Retina (tissue), 1 donor: ENCODE measurements at regions not wholly inside any gene's neighbourhood (a gene's known extent, or its start where the extent isn't known, plus 50 kb on each side); places are given as distances from the start of the nearest gene placed in this dataset.
A peak's percentile ranks its signal among the peaks of the same experiment; 100 is the strongest.

Experiments used
- DNase-seq: peaks from one replicate; pipeline ENCODE4 v3.0.0-alpha.2; 2016

GRCh38 chr5:171607863-171608262 lies 177.8 kb upstream of the SMIM23 start:
- DNase-seq, result no peak

DNA sequence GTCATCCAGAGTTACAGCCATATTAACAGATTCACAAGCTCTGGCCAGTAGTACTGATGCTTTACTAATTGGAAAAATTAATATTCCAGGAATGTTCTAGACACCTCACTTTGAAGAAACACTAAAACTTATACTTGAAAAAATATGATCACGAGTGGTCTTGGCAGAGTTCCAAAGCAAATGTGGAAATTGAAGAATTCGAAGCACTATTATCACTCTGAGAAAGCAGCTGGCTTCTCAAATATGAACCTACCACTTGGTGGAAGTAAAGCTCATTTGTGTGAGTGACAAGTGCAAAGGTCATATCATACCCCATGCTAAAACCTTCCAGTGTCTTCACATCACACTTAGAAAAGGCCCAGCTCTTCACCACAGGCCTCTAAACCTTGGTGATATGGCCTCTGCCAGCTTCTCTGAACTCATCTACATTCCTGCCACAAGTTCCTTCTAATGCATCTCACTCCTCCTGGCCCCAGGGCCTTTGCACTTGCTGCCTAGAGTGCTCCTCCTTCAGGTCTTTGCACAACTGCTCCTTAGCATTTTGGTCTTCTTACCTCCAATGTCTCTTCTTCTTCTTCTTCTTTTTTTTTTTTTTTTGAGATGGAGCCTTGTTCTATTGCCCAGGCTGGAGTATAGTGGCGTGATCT lies 175.7 kb upstream of the SMIM23 start:
- no peak for DNase-seq

DNA sequence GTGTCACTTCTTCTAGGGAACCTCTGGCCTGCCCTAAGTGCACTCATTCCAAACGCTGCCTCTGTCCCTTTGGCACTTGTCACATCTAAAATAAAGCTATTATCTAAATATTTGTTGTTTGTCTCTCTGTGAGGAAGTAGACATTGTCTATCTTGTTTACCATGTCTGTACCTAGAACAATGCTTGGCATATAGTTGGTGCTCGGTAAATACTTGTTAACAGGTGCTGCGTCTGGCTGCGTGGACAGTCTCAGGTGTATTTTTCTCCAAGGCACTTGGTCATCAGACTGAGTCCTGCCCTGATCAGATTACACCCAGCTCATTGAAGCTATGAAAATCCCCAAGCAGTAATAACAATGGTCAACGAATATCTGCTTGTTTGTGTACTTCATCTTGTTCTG lies 174.9 kb upstream of the SMIM23 start:
- DNase-seq, result no peak

DNA sequence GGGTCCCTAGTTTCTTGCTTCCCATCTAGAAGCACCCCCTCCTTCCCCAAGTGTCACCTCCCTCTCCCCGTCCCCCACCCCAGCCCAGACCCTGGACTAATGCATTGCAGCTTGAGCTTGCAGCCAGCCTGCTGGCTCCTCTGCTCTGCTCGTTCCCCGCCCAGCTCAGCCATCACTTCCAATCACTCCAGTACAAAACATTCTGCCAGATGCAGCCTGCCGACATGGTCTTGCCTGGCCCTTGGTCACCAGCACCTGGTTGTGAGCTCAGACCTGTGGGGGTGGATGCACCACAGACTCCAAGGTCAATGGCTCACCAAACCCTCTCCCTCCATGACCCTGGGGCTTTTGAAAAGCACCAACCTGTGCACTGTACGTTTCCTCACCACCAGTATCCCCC lies 172.9 kb upstream of the SMIM23 start:
- no peak for DNase-seq

GRCh38 chr5:171614511-171614910 lies 171.1 kb upstream of the SMIM23 start:
- DNase-seq, result no peak

DNA sequence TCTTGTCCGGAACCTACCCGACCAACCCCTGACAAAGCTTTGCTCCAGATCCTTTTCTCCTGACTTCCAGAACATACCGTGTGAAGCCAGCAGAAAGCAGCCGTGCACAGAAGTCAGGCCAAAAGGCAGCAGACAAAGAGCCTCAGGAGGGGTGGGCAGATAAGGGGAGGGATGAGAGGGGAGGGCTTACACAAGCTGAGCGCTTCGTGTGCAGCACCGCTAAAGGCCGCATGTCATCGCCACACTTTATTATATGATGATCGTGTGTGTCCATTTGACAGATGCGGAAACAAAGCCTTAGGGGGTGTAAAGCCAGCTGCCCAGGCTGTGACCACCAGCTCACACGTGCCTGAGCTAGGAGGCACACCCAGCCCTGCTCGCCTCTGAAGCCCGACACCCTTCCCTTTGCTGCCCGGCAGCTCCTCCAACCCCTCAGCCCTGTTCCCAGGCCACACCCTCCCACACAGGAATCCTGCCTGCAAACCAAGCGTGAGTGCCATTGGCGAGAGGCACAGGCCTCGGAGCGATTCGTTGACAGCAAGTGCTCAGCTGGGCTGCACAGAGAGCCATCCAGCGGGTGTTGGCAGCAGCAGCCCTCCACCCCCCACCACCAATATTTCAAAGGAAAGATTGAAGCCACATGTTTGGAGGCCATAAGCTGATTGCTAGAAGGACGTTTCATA lies 170.5 kb upstream of the SMIM23 start:
- DNase-seq, result peak; percentile 57

DNA sequence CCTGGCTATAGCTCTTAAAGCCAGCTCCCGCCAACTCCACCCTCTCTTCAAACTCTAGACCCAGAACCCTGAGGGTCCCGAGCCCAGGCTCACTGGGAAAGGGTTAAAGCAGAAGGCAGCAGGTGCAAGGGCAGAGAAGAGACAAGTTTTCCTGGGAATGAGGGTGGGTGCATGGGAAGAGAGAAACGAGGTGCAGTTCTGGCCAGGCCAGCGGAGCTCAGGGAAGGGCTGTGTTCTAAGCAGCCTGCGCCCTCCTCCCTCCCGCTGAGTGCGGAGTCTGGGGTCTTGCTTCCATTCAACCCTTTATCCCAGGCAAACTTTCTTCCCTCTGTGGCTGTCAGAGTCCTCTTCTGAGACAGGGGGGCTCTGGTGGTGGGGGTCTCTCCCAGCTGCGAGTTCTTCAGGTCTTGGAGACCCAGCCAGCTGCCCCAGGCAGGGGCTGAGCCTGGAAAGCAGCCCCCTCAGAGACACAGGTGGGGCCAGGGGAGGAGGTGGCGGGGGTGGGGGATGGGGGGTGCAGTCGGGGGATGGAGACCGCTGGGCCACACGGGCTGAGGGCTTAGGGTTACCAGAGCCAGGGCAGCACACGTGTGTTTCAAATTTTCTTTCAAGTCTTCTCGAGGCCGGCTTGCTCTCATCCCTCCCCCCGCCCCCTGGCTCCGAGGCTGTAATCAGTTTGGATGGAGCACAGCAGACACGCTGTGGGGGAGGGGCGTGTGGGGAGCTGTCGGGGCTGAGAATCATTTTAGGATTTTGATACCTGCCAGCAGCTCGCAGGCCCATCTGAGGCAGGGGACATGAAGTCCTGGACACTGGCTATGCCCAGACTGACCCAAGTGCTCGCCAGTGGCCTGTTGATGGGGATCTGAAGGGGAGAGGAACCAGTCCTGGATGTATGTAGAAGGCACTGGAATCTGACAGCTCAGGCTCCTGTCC lies 169.6 kb upstream of the SMIM23 start:
- DNase-seq, result no peak

DNA sequence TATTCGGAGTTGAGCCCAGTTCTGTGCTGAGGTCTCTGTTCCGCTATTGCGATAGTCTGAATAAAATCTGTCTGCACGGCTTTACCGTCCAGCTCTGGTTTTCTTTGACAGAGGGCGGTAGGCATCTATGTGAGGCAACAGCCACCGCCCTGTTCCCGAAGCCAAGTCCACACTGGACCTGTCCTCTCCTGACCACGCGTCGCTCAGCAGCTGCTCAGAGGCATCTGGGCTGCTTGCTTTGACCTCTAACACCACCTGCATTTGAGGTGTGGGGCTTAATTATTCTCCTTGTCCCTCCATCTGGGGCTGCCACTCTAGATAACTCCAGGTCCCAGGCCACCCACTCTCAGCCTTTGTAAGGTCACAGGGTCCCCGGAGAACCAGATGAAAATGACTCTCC lies 168.4 kb upstream of the SMIM23 start:
- DNase-seq, result no peak

DNA sequence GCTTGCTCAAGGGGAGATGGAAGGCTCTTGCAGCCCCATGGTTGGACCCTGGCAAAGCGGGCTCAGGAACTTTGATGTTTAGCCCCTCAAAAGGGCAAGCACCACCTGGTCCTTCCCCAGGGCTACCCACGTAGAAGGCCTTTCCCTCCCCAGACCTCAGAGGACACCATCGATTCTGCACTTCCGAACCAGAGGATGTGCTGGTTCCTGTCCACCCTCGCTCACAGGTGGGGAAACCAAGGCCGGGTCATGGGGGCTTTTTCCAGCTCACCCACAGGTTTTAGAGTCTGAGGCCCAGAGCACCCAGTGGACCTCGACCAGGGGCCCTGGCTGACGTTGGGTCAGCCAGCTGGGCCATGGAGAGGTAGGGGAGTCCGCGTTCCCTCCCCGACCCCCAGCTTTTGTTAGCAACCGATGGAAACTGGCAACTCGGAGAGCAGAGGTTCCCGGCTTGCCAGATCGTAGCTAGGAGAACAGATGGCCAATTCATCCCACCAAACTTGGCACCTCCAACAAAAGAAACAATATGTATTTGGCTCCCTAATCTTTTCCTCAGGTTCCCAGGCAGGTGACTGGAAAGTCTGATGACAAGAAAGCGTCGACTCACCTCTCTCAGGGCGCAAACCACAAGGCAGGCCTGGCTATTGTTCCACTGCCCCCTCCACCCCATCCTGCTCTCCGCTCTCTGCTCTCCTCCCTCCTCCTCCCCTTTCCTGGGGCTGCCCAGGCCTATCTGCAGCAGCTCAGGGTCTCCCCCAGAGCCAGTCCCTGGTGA lies 167.6 kb upstream of the SMIM23 start:
- no peak for DNase-seq

- no peak for DNase-seq
These were observed 166.4 kb upstream of the SMIM23 start for GRCh38 chr5:171619196-171619595.

- DNase-seq, result no peak
These were observed 165.9 kb upstream of the SMIM23 start for GRCh38 chr5:171619744-171620143.

GRCh38 chr5:171622010-171622409 lies 163.6 kb upstream of the SMIM23 start:
- no peak for DNase-seq

DNA sequence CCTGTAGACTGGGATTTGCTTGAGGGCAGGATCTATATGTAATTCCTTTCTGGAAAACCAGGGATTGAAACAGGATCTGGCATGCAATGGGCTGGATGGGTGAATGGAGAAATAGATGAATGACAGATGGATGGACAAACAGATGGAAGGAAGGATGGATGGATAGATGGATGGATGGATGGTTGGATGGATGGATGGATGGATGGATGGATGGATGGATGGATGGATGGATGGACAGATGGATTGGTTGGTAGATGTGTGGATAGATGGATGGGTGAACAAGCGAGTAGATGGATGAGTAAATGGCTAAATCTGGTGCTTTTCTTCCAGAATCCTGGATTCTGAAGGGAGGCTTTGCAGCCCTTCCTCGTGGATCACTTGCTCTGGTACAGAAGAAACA lies 162.5 kb upstream of the SMIM23 start:
- no peak for DNase-seq

GRCh38 chr5:171623551-171624097 lies 162.0 kb upstream of the SMIM23 start:
- peak; percentile 33 for DNase-seq

- no peak for DNase-seq
These were observed 161.2 kb upstream of the SMIM23 start for GRCh38 chr5:171624396-171624795.

GRCh38 chr5:171625646-171626045 lies 160.0 kb upstream of the SMIM23 start:
- no peak for DNase-seq

- no peak for DNase-seq
These were observed 157.5 kb upstream of the SMIM23 start for GRCh38 chr5:171627936-171628632.

- no peak for DNase-seq
These were observed 157.0 kb upstream of the SMIM23 start for GRCh38 chr5:171628633-171628974.

GRCh38 chr5:171629221-171629620 lies 156.4 kb upstream of the SMIM23 start:
- DNase-seq, result no peak

DNA sequence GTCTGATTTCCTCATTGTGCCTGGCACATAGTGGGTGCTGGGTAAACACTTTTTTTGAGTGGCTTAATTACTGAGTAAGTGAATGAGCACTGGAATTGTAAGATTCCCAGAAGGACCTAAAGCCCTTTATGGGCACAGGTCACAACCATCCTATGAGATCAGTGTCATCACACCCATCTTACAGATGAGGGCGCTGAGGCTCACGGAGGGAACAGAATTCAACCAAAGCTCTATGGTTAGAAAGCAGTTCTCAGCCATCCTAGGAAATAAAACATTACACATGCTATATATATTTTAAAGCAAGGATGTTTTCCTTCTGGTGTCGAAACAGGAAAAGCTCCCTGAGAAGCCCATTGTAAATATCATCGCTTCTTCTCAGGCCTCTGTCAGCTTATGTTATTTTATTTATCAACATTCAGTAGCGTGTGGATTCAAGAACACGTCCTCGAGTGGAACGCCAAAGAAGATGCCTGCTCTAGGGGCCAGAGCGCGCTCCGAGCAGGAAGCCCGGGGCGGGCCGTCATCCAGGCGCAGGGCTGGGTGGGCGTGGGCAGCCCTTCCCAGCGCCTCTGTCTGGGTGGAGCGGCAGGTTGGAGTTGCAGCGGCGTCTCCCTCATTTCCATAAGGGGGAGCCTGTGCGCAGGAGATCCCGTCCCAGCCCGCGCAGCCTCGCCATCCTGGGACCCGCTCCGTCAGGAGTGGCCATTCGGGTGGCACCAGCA lies 155.8 kb upstream of the SMIM23 start:
- DNase-seq, result peak; percentile 78

- no peak for DNase-seq
These were observed 155.1 kb upstream of the SMIM23 start for GRCh38 chr5:171630350-171631065.
